GM12878 (cell line): ENCODE measurements at regions not wholly inside any gene's neighbourhood (a gene's known extent, or its start where the extent isn't known, plus 50 kb on each side); places are given as distances from the start of the nearest gene placed in this dataset.
A peak's percentile ranks its signal among the peaks of the same experiment; 100 is the strongest.

Experiments used
- ATAC-seq: fragments of 200-7000 bp; cut with Tn5 transposase; 3 replicates; pipeline ENCODE4 v1.9.1; 2020; ENCODE audit warnings: mild to moderate bottlenecking, moderate library complexity
- BruUV-seq: library from RNA; stranded (reverse); fragments of 400-500 nt; replicated peaks from 2 replicates; lab custom pipeline; 2021; lab: Mats Ljungman, UMichigan
- CTCF ChIA-PET: fragments of 300-600 bp; sonication (Branson Sonifier 250); formaldehyde crosslinking; extraction: SDS; loops from one replicate; lab custom pipeline; 2021; ENCODE audit warnings: inconsistent platforms; lab: Yijun Ruan, JAX
- POLR2A ChIA-PET: fragments of 350-600 bp; formaldehyde crosslinking; extraction: SDS; loops from one replicate; lab custom pipeline; 2021; ENCODE audit warnings: inconsistent platforms; lab: Charles Lee
- RAD21 ChIA-PET: fragments of 300-600 bp; sonication (Branson Sonifier 250); formaldehyde crosslinking; loops from one replicate; lab custom pipeline; 2023; ENCODE audit warnings: antibody characterized with exemption; ENCODE audit not compliant: unreplicated experiment; lab: Charles Lee
- SMC1A ChIA-PET: fragments of 300-600 bp; sonication (Branson Sonifier 250); formaldehyde crosslinking; loops from one replicate; lab custom pipeline; 2023; ENCODE audit not compliant: unreplicated experiment, uncharacterized antibody; lab: Charles Lee
- DNase-seq: peaks from one replicate; pipeline ENCODE4 v3.0.0-alpha.2; 2011; ENCODE audit warnings: low read depth, low spot score
- FAIRE-seq: peaks from 3 replicates; lab custom pipeline; 2011; peaks lifted over from hg19 to GRCh38; lab: Jason Lieb, UNC
- H2AFZ ChIP-seq: 2 replicates; pipeline ENCODE4 v1.6.0; 2011; ENCODE audit warnings: low read depth, low read length, control low read depth; ENCODE audit not compliant: control insufficient read depth
- H3K27ac ChIP-seq: 2 replicates; pipeline ENCODE4 v1.5.1; 2011; ENCODE audit warnings: control low read depth; ENCODE audit not compliant: control insufficient read depth, insufficient read depth
- H3K27me3 ChIP-seq, 2 experiments: replicated peaks in 1 of 2; 2 replicates each; pipeline versions ENCODE4 v1.6.0 to v1.6.1; 2011; ENCODE audit warnings: low read length in 1 of 2; ENCODE audit not compliant: control insufficient read depth in 2 of 2, insufficient read depth in 2 of 2
- H3K36me3 ChIP-seq, 2 experiments: 2 replicates each; pipeline ENCODE4 v1.5.1; 2011; ENCODE audit warnings: low read length in 1 of 2; ENCODE audit not compliant: control insufficient read depth in 2 of 2, insufficient read depth in 2 of 2
- H3K4me1 ChIP-seq: 2 replicates; pipeline ENCODE4 v1.6.1; 2011; ENCODE audit warnings: mild to moderate bottlenecking, low read length, moderate library complexity, mixed read lengths; ENCODE audit not compliant: control insufficient read depth, insufficient read depth
- H3K4me2 ChIP-seq: 2 replicates; pipeline ENCODE4 v1.6.0; 2011; ENCODE audit warnings: control low read depth; ENCODE audit not compliant: control insufficient read depth, insufficient read depth
- H3K4me3 ChIP-seq: fragments of 200-600 bp; sonication (generic); 2 replicates; pipeline ENCODE4 v1.5.1; 2016
- H3K79me2 ChIP-seq: 2 replicates; pipeline ENCODE4 v1.6.0; 2011; ENCODE audit warnings: low read length; ENCODE audit not compliant: control insufficient read depth, insufficient read depth
- H3K9ac ChIP-seq: 2 replicates; pipeline ENCODE4 v1.8.0; 2011; ENCODE audit warnings: low read length, control low read depth, mixed read lengths; ENCODE audit not compliant: control insufficient read depth, insufficient read depth
- H3K9me3 ChIP-seq: replicated peaks from 3 replicates; pipeline ENCODE4 v1.5.1; 2011; ENCODE audit warnings: mild to moderate bottlenecking, low read length; ENCODE audit not compliant: control insufficient read depth, insufficient read depth
- H4K20me1 ChIP-seq: 2 replicates; pipeline ENCODE4 v1.6.0; 2011; ENCODE audit not compliant: control insufficient read depth, insufficient read depth
- BCL3 ChIP-seq: IDR thresholded peaks from 2 replicates; pipeline ENCODE4 v1.6.1; 2011; ENCODE audit warnings: borderline replicate concordance, low read depth, mild to moderate bottlenecking, moderate library complexity, low read length; ENCODE audit not compliant: insufficient read depth, poor library complexity, severe bottlenecking
- CBFB ChIP-seq: IDR thresholded peaks from 2 replicates; pipeline ENCODE4 v1.6.1; 2016; ENCODE audit warnings: antibody characterized with exemption, low read depth
- CUX1 ChIP-seq: IDR thresholded peaks from 2 replicates; pipeline ENCODE4 v1.6.1; 2012; ENCODE audit warnings: improper control_type of control experiment, low read depth, low read length; ENCODE audit not compliant: insufficient replicate concordance
- E4F1 ChIP-seq: fragments of 450-650 bp; IDR thresholded peaks from 2 replicates; pipeline ENCODE4 v1.6.1; 2018; ENCODE audit warnings: borderline replicate concordance, mild to moderate bottlenecking; ENCODE audit not compliant: partially characterized antibody
- EGR1 ChIP-seq, 2 experiments: IDR thresholded peaks; 1 replicate in 1 of 2; 2 replicates in 1 of 2; pipeline ENCODE4 v1.6.1; 2011 to 2012; ENCODE audit warnings: low read depth in 2 of 2, low read length in 2 of 2, borderline replicate concordance in 1 of 2, mild to moderate bottlenecking in 1 of 2, moderate library complexity in 1 of 2
- FOXM1 ChIP-seq: IDR thresholded peaks from 2 replicates; pipeline ENCODE4 v1.6.1; 2012; ENCODE audit warnings: low read depth, mild to moderate bottlenecking, inconsistent platforms, low read length, moderate library complexity
- SREBF1 ChIP-seq: IDR thresholded peaks from 2 replicates; pipeline ENCODE4 v1.6.1; 2012; ENCODE audit warnings: mild to moderate bottlenecking, low read length
- STAT1 ChIP-seq: fragments of 450-650 bp; conservative IDR thresholded peaks from 2 replicates; pipeline ENCODE4 v1.6.1; 2014; ENCODE audit warnings: antibody characterized with exemption, mild to moderate bottlenecking
- STAT3 ChIP-seq: IDR thresholded peaks from 2 replicates; pipeline ENCODE4 v1.6.1; 2011; ENCODE audit warnings: low read depth, low read length, improper control_type of control experiment
- ZNF207 ChIP-seq: fragments of 450-650 bp; IDR thresholded peaks from 2 replicates; pipeline ENCODE4 v1.6.1; 2014; ENCODE audit warnings: antibody characterized with exemption, mild to moderate bottlenecking, borderline replicate concordance
- ZSCAN29 ChIP-seq: fragments of 450-650 bp; IDR thresholded peaks from 2 replicates; pipeline ENCODE4 v1.6.1; 2017; ENCODE audit warnings: mild to moderate bottlenecking, moderate library complexity
- WGBS: methylation state at CpG from one replicate; pipeline ENCODE4 v1.1.6; 2016; ENCODE audit warnings: low lambda C conversion rate; ENCODE audit not compliant: insufficient replicate concordance, insufficient coverage; ENCODE audit errors: missing lambda C conversion rate; 5-methylcytosine and 5-hydroxymethylcytosine counted together
- in situ Hi-C: fragments of 300-500 bp; cut with MboI; formaldehyde crosslinking; loops from 9 replicates; pipeline ENCODE4 v1.14.3; 2018; ENCODE audit warnings: mixed read lengths
- intact Hi-C: fragments of 100-400 bp; cut with micrococcal nuclease; formaldehyde crosslinking; loops from one replicate; pipeline ENCODE4 v1.14.2; 2022; ENCODE audit not compliant: unreplicated experiment

DNA sequence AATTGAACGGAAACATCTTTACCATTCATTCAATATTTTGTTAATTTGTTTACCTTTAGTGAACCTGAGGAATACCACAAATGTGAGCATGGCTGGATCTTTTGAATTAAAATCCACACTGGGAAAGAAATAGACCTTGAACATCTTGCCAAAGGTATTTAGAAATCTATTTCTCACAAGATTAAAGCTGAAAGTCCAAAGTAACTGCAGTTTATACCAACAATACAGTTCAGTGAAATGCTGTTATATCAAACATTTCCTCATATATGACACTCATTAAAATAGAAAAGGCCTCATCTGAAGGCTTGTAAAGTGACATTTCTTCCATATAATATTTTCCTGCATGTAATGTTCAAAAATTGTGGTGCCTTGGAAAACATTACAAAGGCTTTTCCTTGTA, 166.5 kb upstream of the HAND2 start (continued):
- no peak for TF ChIP-seq E4F1

DNA sequence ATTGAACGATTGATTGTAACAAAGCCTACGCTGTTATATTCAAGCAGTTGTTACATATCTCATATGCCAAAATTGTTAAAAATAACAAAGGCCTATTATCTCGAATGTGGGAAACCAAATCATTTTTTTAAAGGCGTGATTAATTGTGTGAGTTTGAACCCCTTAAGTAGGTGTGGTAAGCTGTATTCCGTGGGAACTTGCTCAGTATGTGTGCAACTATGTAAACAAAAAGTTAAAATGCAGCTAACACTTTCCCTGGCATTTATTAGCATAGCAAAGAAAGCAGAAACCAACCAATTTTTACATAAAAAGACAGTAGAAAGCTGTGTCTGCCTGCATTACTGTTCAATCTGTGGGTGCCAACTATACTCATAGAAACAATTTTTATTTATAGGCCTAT, 166.0 kb upstream of the HAND2 start:
- DNase-seq (no peak), FAIRE-seq (peak; percentile 41), ATAC-seq (no peak)
- no peak overlapping the region for H3K4me3 ChIP-seq
- in situ Hi-C loops: no loop called here
- H2AFZ ChIP-seq: no peak overlapping the region
- no peaks in the 10 kb centered on the region for H3K36me3 ChIP-seq
- H3K27ac ChIP-seq: no peak overlapping the region
- H3K4me2 ChIP-seq: no peak overlapping the region
- H3K27me3 ChIP-seq: no peaks in the 10 kb centered on the region; a peak in 1 of 4 replicates
- BruUV-seq: no TSS peak
- intact Hi-C loops: no loop called here
- ChIA-PET CTCF (no interaction called here), RAD21 (no interaction called here), POLR2A (no interaction called here), SMC1A (no interaction called here)
- no peaks in the 10 kb centered on the region for H3K9me3 ChIP-seq
- TF ChIP-seq EGR1 (IDR thresholded peaks at IDR 0.05; ENCODE audit: borderline replicate concordance in 1 of 2, low read depth in 2 of 2, low read length in 2 of 2): no peak
- no peak for TF ChIP-seq ZNF207
- no peak for TF ChIP-seq BCL3
- TF ChIP-seq STAT3: no peak
- TF ChIP-seq ZSCAN29: no peak
- TF ChIP-seq SREBF1: no peak
- no peak for TF ChIP-seq E4F1
- TF ChIP-seq CUX1: no peak
- no peak for TF ChIP-seq FOXM1
- TF ChIP-seq STAT1: no peak
- no peak for TF ChIP-seq CBFB
- no peaks in the 10 kb centered on the region for H4K20me1 ChIP-seq
- no peaks in the 10 kb centered on the region for H3K79me2 ChIP-seq
- no peaks in the 10 kb centered on the region for H3K4me1 ChIP-seq
- H3K9ac ChIP-seq: no peak overlapping the region
- WGBS: 15% methylated on average over 5 of the region's 5 CpGs
